Omental fat pad (tissue), 3 donors: ENCODE measurements at regions not wholly inside any gene's neighbourhood (a gene's known extent, or its start where the extent isn't known, plus 50 kb on each side); places are given as distances from the start of the nearest gene placed in this dataset.

Source experiments
- ATAC-seq: fragments of 150-250 bp; one replicate; pipeline ENCODE4 v1.9.1; 2016; ENCODE audit warnings: mild to moderate bottlenecking, moderate library complexity; ENCODE audit not compliant: low FRiP score
- DNase-seq: peaks from one replicate; pipeline ENCODE4 v3.0.0-alpha.2; 2019; ENCODE audit warnings: low spot score
- TF ChIP-seq, protein P1 (sequence below), 3 donors: fragments of 450-650 bp; IDR thresholded peaks; one replicate each; pipeline ENCODE4 v1.5.1; 2016 to 2017; ENCODE audit warnings: antibody characterized with exemption in 3 of 3, mild to moderate bottlenecking in 3 of 3, moderate library complexity in 2 of 3

GRCh38 chr10:111273635-111274034 is 196.8 kb downstream of the ADRA2A start:
- TF ChIP-seq, protein P1, sequence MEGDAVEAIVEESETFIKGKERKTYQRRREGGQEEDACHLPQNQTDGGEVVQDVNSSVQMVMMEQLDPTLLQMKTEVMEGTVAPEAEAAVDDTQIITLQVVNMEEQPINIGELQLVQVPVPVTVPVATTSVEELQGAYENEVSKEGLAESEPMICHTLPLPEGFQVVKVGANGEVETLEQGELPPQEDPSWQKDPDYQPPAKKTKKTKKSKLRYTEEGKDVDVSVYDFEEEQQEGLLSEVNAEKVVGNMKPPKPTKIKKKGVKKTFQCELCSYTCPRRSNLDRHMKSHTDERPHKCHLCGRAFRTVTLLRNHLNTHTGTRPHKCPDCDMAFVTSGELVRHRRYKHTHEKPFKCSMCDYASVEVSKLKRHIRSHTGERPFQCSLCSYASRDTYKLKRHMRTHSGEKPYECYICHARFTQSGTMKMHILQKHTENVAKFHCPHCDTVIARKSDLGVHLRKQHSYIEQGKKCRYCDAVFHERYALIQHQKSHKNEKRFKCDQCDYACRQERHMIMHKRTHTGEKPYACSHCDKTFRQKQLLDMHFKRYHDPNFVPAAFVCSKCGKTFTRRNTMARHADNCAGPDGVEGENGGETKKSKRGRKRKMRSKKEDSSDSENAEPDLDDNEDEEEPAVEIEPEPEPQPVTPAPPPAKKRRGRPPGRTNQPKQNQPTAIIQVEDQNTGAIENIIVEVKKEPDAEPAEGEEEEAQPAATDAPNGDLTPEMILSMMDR (IDR thresholded peaks at IDR 0.05): no peak
- DNase-seq: no peak
- no peak for ATAC-seq

DNA sequence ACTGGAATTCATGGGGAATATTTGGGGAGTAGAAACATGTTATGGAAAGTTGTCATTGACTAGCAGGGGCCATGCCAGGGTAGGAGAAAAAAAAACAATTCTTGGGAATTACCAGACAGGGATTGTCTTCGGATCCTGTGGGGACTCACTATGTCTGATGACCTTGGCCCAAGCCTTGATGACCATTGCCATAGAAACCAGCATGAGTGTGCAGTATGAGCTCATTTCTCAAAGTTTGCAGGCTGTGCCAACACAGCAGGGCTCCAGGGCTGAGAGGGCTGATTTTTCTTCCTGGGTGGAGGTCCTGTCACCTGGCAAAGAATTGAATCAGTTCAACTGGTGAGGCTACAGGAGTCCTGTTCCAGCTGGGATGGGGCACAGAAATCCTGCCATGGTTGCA is 198.3 kb downstream of the ADRA2A start:
- DNase-seq: no peak
- ATAC-seq: no peak
- TF ChIP-seq, protein P1 (IDR thresholded peaks at IDR 0.05): no peak

DNA sequence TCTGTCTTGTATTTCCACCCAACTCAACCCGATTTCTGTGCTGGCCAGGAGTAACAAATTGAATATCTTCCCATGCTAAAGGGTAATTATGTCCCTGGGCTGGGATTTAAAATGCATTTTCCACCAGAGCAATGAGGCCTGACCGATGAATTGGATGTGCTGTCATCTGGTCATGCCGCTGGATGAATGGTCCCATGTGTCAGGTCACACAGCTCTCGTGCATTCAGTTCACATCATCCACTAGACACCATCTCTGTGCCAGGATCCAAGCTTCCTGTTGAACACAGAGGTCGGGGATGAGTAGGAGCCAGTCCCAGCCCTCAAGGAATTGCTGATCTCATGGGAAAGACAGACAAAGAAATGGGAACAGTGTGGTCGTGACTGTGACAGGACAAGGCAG is 200.8 kb downstream of the ADRA2A start:
- TF ChIP-seq, protein P1 (IDR thresholded peaks at IDR 0.05): no peak
- no peak for DNase-seq
- no peak for ATAC-seq

DNA sequence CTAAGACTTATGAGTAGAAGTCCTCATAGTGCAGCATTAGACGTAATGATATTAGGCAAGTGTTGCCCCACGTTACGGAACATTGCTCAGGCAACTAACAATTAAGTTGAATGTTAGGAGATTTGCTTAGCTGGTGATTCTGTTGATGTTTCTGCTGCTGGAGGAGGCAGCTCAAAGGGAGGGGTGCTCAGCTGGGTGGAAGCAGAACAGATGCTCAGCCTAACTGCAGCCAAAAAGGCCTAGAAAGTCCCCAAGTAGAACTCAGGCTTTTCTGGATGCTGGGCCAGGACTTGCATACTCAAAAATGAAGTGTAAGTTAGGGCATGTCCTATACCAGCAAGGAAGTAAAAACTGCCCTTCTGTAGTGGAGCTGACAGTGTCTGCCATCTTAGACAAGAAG is 201.4 kb downstream of the ADRA2A start:
- ATAC-seq (no peak), DNase-seq (no peak)
- TF ChIP-seq, protein P1 (IDR thresholded peaks at IDR 0.05): no peak

DNA sequence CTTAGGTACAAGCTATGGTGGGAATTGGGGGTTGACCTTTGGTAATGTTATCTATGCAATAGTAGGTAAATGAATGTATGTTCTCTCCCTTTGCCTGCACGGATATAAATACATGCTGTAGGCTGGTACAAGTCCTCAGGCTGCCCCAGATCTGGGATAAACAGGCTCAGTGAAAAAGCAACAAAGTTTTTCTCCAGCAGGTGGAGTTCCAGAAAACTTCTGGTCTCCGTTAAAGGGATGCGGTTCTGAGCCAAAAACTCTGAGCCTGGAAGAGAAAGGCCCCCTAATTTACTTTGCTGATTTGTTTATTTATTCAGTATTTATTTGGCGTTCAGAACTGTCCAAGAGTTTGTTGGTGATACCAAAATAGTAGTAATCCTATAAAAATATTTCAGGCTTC is 204.7 kb downstream of the ADRA2A start:
- ATAC-seq (no peak), DNase-seq (no peak)
- TF ChIP-seq, protein P1 (IDR thresholded peaks at IDR 0.05): no peak

DNA sequence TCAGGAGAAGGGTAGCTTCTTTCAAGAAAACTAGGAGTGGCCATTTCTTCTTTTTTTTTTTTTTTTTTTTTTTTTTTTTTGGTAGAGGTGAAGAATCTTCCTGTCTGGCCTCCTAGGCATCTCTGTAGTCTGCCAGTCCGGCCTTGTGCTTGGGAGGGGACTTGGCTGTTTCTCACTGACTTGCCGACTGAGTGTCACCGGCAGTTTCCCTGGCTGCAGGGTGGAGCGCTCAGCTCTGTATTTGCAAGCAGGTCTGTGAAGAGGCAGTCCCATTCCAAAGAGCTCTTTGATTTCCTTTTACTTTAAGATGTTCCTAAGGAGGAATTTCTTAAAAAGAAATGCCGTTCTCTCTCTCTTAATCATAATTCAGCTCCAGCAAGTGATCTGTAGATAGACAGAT is 212.6 kb downstream of the ADRA2A start:
- DNase-seq: no peak
- ATAC-seq: no peak
- TF ChIP-seq, protein P1 (IDR thresholded peaks at IDR 0.05): no peak

DNA sequence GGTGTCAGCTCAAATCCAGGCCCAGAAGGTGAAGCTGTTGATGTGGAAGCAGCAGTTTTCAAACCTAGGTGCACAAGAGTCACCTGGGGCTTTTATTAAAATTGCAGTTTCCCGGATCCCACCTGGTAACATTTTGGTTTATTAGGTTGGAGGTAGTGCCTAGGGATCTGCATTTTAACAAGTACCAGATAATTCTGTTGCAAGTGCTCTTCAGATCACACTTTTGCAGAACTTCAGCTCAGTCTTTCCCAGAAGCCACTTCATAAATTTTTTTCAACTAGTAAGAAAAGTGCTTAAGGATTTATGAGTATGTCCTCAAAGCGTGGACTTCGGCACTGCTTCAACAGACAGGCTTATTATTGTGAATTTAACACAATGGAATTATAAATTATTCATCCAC is 213.8 kb downstream of the ADRA2A start:
- DNase-seq (no peak), ATAC-seq (no peak)
- TF ChIP-seq, protein P1 (IDR thresholded peaks at IDR 0.05): no peak
